Upper lobe of right lung (tissue), 1 donor: ENCODE measurements at regions not wholly inside any gene's neighbourhood (a gene's known extent, or its start where the extent isn't known, plus 50 kb on each side); places are given as distances from the start of the nearest gene placed in this dataset.

Experiments used
- ATAC-seq: fragments of 200-7000 bp; cut with Tn5 transposase; one replicate; pipeline ENCODE4 v1.9.1; 2020; ENCODE audit warnings: mild to moderate bottlenecking, moderate library complexity
- DNase-seq: peaks from one replicate; pipeline ENCODE4 v3.0.0-alpha.2; 2020
- H3K27ac ChIP-seq: fragments of 200-600 bp; one replicate; pipeline ENCODE4 v1.8.0; 2022
- H3K27me3 ChIP-seq: fragments of 200-600 bp; one replicate; pipeline ENCODE4 v1.8.0; 2022; ENCODE audit warnings: mild to moderate bottlenecking
- H3K36me3 ChIP-seq: fragments of 200-600 bp; one replicate; pipeline ENCODE4 v1.8.0; 2022
- H3K4me1 ChIP-seq: fragments of 200-600 bp; one replicate; pipeline ENCODE4 v1.8.0; 2022
- H3K4me3 ChIP-seq: fragments of 200-600 bp; one replicate; pipeline ENCODE4 v1.8.0; 2022; ENCODE audit warnings: mild to moderate bottlenecking
- H3K9me3 ChIP-seq: fragments of 200-600 bp; one replicate; pipeline ENCODE4 v1.8.0; 2022
- intact Hi-C: fragments of 100-400 bp; cut with DNase I; formaldehyde crosslinking; loops from one replicate; pipeline ENCODE4 v1.11.0; 2022
- TF ChIP-seq, protein P1 (sequence below): fragments of 200-600 bp; IDR thresholded peaks from one replicate; pipeline ENCODE4 v1.8.0; 2022; ENCODE audit warnings: antibody characterized with exemption
- donor health status: DM: no; HTN: yes; CAD: no; lungs with severe emphysema.

- Histone ChIP-seq H3K27ac (no peak overlapping the region), H3K36me3 (no peaks in the 10 kb centered on the region), H3K4me1 (no peaks in the 10 kb centered on the region), H3K4me3 (no peak overlapping the region), H3K9me3 (no peaks in the 10 kb centered on the region), H3K27me3 (no peaks in the 10 kb centered on the region)
- ATAC-seq (no peak), DNase-seq (no peak)
- TF ChIP-seq, protein P1, sequence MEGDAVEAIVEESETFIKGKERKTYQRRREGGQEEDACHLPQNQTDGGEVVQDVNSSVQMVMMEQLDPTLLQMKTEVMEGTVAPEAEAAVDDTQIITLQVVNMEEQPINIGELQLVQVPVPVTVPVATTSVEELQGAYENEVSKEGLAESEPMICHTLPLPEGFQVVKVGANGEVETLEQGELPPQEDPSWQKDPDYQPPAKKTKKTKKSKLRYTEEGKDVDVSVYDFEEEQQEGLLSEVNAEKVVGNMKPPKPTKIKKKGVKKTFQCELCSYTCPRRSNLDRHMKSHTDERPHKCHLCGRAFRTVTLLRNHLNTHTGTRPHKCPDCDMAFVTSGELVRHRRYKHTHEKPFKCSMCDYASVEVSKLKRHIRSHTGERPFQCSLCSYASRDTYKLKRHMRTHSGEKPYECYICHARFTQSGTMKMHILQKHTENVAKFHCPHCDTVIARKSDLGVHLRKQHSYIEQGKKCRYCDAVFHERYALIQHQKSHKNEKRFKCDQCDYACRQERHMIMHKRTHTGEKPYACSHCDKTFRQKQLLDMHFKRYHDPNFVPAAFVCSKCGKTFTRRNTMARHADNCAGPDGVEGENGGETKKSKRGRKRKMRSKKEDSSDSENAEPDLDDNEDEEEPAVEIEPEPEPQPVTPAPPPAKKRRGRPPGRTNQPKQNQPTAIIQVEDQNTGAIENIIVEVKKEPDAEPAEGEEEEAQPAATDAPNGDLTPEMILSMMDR = no peak
- intact Hi-C loops = no loop called here
Observed at GRCh38 chr13:107545946-107546502, 669.3 kb downstream of the LIG4 start.

- Histone ChIP-seq H3K9me3 (no peaks in the 10 kb centered on the region), H3K27me3 (no peaks in the 10 kb centered on the region), H3K4me3 (no peak overlapping the region), H3K4me1 (no peaks in the 10 kb centered on the region), H3K27ac (no peak overlapping the region), H3K36me3 (no peaks in the 10 kb centered on the region)
- intact Hi-C loops = no loop called here
- DNase-seq (no peak), ATAC-seq (no peak)
- TF ChIP-seq, protein P1 = no peak
Observed at GRCh38 chr13:107534548-107534947, 680.8 kb downstream of the LIG4 start.

DNA sequence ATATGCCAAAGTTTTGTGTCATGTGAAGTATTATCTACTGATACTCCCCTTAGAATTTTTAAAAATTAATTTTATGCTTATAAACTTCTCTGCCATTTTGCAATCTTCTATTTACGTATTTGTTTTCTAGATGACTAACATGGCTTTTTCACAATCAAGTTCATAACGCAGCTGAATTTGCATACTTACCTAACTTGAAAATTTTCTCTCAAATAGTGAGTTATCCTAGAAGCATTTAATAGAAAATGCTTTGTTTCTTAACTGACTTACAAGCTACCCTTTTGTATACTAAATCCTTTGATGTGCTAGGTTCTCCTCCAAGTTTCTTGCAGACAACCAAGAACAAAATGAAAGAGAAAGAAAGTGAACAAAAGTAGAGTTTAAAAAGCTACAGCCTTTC is 683.5 kb downstream of the LIG4 start:
- no peak overlapping the region for H3K27ac ChIP-seq
- H3K36me3 ChIP-seq = no peaks in the 10 kb centered on the region
- ATAC-seq (no peak), DNase-seq (no peak)
- no peaks in the 10 kb centered on the region for H3K9me3 ChIP-seq
- H3K4me1 ChIP-seq = no peaks in the 10 kb centered on the region
- TF ChIP-seq, protein P1 = no peak
- no peak overlapping the region for H3K4me3 ChIP-seq
- no peaks in the 10 kb centered on the region for H3K27me3 ChIP-seq
- intact Hi-C loops = no loop called here

GRCh38 chr13:107531180-107531579 is 684.2 kb downstream of the LIG4 start:
- no peak for ATAC-seq
- no peaks in the 10 kb centered on the region for H3K9me3 ChIP-seq
- intact Hi-C loops = no loop called here
- TF ChIP-seq, protein P1 = no peak
- no peak for DNase-seq
- H3K27me3 ChIP-seq = no peaks in the 10 kb centered on the region
- H3K36me3 ChIP-seq = no peaks in the 10 kb centered on the region
- H3K27ac ChIP-seq = no peak overlapping the region
- no peak overlapping the region for H3K4me3 ChIP-seq
- H3K4me1 ChIP-seq = no peaks in the 10 kb centered on the region

DNA sequence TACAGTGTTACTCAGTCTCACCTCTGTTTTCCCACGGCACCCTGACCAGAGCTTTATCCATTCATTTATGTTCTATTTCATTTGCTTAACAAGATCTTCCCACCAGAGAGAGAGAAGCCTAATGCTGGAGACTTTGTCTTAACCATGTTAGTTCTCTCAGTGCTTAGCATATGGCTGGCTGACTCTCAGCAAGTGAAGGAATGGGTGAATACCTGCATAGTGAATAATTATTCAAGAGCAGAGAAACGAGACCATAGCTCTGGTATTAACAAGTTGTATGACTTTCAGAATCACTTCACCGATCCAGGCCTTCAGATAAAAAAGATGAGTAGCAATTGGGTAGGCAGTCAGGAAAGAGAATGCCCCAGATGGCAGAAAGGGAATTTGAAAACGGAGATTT is 686.3 kb downstream of the LIG4 start:
- no peak overlapping the region for H3K27ac ChIP-seq
- intact Hi-C loops = no loop called here
- DNase-seq (no peak), ATAC-seq (no peak)
- TF ChIP-seq, protein P1 = no peak
- no peaks in the 10 kb centered on the region for H3K9me3 ChIP-seq
- H3K4me3 ChIP-seq = no peak overlapping the region
- no peaks in the 10 kb centered on the region for H3K4me1 ChIP-seq
- H3K27me3 ChIP-seq = no peaks in the 10 kb centered on the region
- H3K36me3 ChIP-seq = no peaks in the 10 kb centered on the region

DNA sequence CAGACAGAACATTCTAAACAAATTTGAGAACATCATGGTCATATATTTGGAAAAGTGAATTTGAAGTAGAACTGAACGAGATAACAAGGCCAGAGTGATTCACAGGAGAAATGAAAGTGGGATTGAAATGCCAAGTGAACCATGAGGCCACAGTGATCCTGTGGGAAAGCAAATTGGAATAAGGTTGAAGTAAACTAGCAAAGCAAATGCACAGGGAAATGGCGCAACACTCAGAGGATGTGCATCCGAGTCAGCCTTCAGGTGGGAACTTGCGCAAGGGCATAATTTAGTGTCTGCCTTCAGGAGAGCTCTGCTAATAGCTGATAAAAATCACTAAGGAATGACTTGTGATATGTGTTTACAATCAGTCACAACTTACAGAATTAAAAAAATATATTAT is 696.6 kb downstream of the LIG4 start:
- no peak for DNase-seq
- Histone ChIP-seq H3K4me3 (no peak overlapping the region), H3K9me3 (no peaks in the 10 kb centered on the region), H3K27ac (no peak overlapping the region), H3K27me3 (no peaks in the 10 kb centered on the region), H3K36me3 (no peaks in the 10 kb centered on the region), H3K4me1 (no peaks in the 10 kb centered on the region)
- TF ChIP-seq, protein P1 = no peak
- ATAC-seq = no peak
- intact Hi-C loops = no loop called here
